Spleen (tissue), 11 donors: ENCODE measurements at regions not wholly inside any gene's neighbourhood (a gene's known extent, or its start where the extent isn't known, plus 50 kb on each side); places are given as distances from the start of the nearest gene placed in this dataset.

Source experiments
- DNase-seq: peaks from one replicate; pipeline ENCODE4 v3.0.0-alpha.2; 2020
- H3K27ac ChIP-seq, 8 donors: fragments of 200-600 bp; sonication (generic) in 7 of 8; 1 replicate in 4 of 8; 2 replicates in 4 of 8; pipeline versions ENCODE4 v1.5.0 to v1.8.0; 2016 to 2021; ENCODE audit warnings: inconsistent platforms in 4 of 8, mild to moderate bottlenecking in 4 of 8, moderate library complexity in 1 of 8
- H3K27me3 ChIP-seq, 7 donors: fragments of 200-600 bp; sonication (generic) in 6 of 7; replicated peaks in 1 of 7; 1 replicate in 4 of 7; 2 replicates in 3 of 7; pipeline versions ENCODE4 v1.5.0 to v1.8.0; 2016 to 2021; ENCODE audit warnings: inconsistent platforms in 3 of 7, mild to moderate bottlenecking in 1 of 7
- H3K36me3 ChIP-seq, 6 donors: fragments of 200-600 bp; sonication (generic) in 5 of 6; 1 replicate in 4 of 6; 2 replicates in 2 of 6; pipeline versions ENCODE4 v1.5.0 to v1.8.0; 2016 to 2021; ENCODE audit warnings: inconsistent platforms in 2 of 6
- H3K4me1 ChIP-seq, 6 donors: fragments of 200-600 bp; sonication (generic) in 5 of 6; 1 replicate in 3 of 6; 2 replicates in 3 of 6; pipeline versions ENCODE4 v1.5.0 to v1.8.0; 2016 to 2021; ENCODE audit warnings: inconsistent platforms in 3 of 6
- H3K4me3 ChIP-seq, 8 donors: fragments of 200-600 bp; sonication (generic) in 7 of 8; 1 replicate in 4 of 8; 2 replicates in 4 of 8; pipeline versions ENCODE4 v1.5.0 to v1.8.0; 2016 to 2021; ENCODE audit warnings: inconsistent platforms in 4 of 8, mild to moderate bottlenecking in 4 of 8, moderate library complexity in 2 of 8
- H3K9me3 ChIP-seq, 8 donors: fragments of 200-600 bp; sonication (generic) in 7 of 8; 1 replicate in 4 of 8; 2 replicates in 4 of 8; pipeline versions ENCODE4 v1.5.0 to v1.8.0; 2016 to 2021; ENCODE audit warnings: inconsistent platforms in 4 of 8
- POLR2A ChIP-seq, 3 donors: fragments of 450-650 bp; IDR thresholded peaks; one replicate each; pipeline ENCODE4 v1.5.1; 2017; ENCODE audit warnings: antibody characterized with exemption in 3 of 3, mild to moderate bottlenecking in 1 of 3
- POLR2AphosphoS5 ChIP-seq, 3 donors: sonication (generic); formaldehyde crosslinking; IDR thresholded peaks; one replicate each; pipeline ENCODE4 v1.5.1; 2017; ENCODE audit warnings: antibody characterized with exemption in 3 of 3
- WGBS, 5 donors: extraction: QIAGEN DNeasy Blood & Tissue Kit in 3 of 5; methylation state at CpG; one replicate each; pipeline versions ENCODE4 v1.1.5 to v1.1.7; 2013 to 2018; 5-methylcytosine and 5-hydroxymethylcytosine counted together
- intact Hi-C: fragments of 100-400 bp; cut with DNase I; formaldehyde crosslinking; loops from one replicate; pipeline ENCODE4 v1.15.0; 2023; ENCODE audit warnings: low total_unique reads
- TF ChIP-seq, protein P1 (sequence below), 11 experiments: fragments of 200-600 bp in 7 of 11; fragments of 450-650 bp in 4 of 11; sonication (generic) in 4 of 11; IDR thresholded peaks in 8 of 11; conservative IDR thresholded peaks in 3 of 11; 1 replicate in 7 of 11; 2 replicates in 4 of 11; pipeline versions ENCODE4 v1.4.0 to v1.8.0; 2016 to 2021; ENCODE audit warnings: antibody characterized with exemption in 11 of 11, inconsistent platforms in 4 of 11, mild to moderate bottlenecking in 1 of 11
- donor health status: healthy with polysubstance abuse.
- donor health status: DM: no; HTN: no; CAD: no; lungs with moderate emphysema.
- donor health status: DM: no; HTN: no; CAD: no.
- donor health status: Bipolar disorder and iron deficiency.
- donor health status: healthy.
- donor health status: DM: no; HTN: no; CAD: no.
- donor health status: DM: yes; HTN: yes; CAD: no.

DNA sequence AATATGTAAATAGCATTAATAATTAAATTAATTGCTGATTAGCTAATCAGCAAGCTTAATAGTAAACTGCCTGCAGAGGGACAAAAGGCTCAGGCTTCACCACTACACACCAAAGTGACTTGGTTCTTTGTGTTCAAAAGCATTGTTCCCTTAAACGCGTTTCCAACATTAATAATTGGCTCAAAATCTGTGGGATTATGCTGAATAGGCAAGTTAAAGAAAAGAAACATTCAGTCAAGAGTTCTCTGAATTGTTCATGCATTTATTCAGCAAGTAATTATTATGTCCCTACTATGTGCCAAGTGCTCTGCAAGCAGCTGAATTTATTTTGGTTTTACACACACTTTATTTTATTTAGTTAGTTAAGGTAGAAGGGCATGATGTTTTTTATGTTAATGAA lies 558.5 kb upstream of the ARRDC4 start:
- intact Hi-C loops: no loop called here
- Histone ChIP-seq H3K4me3 (no peak overlapping the region), H3K27ac (no peak overlapping the region), H3K36me3 (no peaks in the 10 kb centered on the region), H3K27me3 (no peaks in the 10 kb centered on the region), H3K9me3 (no peaks in the 10 kb centered on the region), H3K4me1 (no peaks in the 10 kb centered on the region)
- WGBS, 5 donors: 84 to 96% (median 86%) methylated on average over 2 of the region's 2 CpGs
- TF ChIP-seq POLR2AphosphoS5 (IDR thresholded peaks at IDR 0.05): no peak
- TF ChIP-seq, protein P1, sequence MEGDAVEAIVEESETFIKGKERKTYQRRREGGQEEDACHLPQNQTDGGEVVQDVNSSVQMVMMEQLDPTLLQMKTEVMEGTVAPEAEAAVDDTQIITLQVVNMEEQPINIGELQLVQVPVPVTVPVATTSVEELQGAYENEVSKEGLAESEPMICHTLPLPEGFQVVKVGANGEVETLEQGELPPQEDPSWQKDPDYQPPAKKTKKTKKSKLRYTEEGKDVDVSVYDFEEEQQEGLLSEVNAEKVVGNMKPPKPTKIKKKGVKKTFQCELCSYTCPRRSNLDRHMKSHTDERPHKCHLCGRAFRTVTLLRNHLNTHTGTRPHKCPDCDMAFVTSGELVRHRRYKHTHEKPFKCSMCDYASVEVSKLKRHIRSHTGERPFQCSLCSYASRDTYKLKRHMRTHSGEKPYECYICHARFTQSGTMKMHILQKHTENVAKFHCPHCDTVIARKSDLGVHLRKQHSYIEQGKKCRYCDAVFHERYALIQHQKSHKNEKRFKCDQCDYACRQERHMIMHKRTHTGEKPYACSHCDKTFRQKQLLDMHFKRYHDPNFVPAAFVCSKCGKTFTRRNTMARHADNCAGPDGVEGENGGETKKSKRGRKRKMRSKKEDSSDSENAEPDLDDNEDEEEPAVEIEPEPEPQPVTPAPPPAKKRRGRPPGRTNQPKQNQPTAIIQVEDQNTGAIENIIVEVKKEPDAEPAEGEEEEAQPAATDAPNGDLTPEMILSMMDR (IDR thresholded peaks at IDR 0.05 in 8 of 11, conservative IDR thresholded peaks at IDR 0.05 in 3 of 11): no peak
- no peak for TF ChIP-seq POLR2A (IDR thresholded peaks at IDR 0.05)
- no peak for DNase-seq

DNA sequence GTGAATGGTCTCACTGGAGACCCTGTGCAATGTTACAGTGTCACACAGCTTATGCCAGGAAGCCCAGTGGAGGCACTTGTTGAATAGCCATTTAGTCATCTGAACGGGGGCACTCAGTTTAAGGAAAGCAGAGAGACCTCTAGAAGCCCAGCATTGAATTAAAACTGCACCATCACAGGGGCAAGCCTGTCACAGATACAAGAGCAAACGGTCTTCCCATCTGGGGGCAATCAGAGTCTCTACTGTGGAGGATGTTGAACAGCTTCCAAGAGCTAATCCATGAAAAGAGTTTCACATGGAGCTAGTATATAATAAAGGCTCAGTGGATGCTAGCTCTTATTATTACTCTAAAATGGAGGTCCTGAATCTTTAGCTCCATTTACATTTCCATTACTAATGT lies 553.7 kb upstream of the ARRDC4 start:
- Histone ChIP-seq H3K9me3 (no peaks in the 10 kb centered on the region), H3K27me3 (no peaks in the 10 kb centered on the region), H3K27ac (no peak overlapping the region), H3K4me1 (no peaks in the 10 kb centered on the region), H3K36me3 (no peaks in the 10 kb centered on the region), H3K4me3 (no peak overlapping the region)
- intact Hi-C loops: no loop called here
- TF ChIP-seq, protein P1 (IDR thresholded peaks at IDR 0.05 in 8 of 11, conservative IDR thresholded peaks at IDR 0.05 in 3 of 11): no peak
- TF ChIP-seq POLR2AphosphoS5 (IDR thresholded peaks at IDR 0.05): no peak
- TF ChIP-seq POLR2A (IDR thresholded peaks at IDR 0.05): no peak
- DNase-seq: no peak
- 36 to 69% (median 61%) methylated on average over 2 of the region's 2 CpGs for WGBS, 5 donors

DNA sequence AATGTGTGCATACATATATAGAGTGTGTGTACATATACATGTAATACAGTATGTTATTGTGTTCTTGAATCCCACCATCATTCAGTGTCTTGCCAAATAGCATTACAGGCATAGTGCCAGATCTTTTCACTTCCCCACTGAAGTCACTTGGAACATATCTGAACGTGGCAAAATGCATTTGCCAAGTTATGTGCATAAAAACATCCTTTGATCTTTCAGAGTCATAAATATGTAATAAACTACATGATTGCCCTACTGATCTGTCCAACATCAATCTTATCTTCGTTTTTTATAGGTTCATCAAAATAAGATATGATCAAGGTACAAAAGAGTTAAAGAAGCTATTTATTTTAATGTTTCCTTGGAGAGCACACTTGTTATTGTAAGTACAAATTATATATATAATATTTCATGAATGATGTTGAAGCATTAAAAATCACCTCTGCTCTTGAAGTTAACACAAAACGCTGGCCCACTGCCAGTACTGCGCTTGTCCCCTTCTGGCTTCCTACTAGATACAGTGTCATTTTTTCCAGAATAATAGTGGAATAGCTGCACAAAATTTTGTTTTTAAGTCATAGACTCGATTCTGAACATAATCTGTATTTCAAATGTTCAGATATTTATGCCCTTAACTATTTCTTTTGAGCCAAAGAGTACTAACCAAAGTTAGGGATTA lies 549.5 kb upstream of the ARRDC4 start:
- intact Hi-C loops: no loop called here
- H3K4me3 ChIP-seq: no peak overlapping the region
- H3K27me3 ChIP-seq: no peaks in the 10 kb centered on the region
- 45 to 67% (median 55%) methylated on average over 5 of the region's 5 CpGs for WGBS, 5 donors
- H3K4me1 ChIP-seq: no peaks in the 10 kb centered on the region
- no peak for DNase-seq
- no peak for TF ChIP-seq POLR2A (IDR thresholded peaks at IDR 0.05)
- TF ChIP-seq POLR2AphosphoS5 (IDR thresholded peaks at IDR 0.05): no peak
- TF ChIP-seq, protein P1 (IDR thresholded peaks at IDR 0.05 in 8 of 11, conservative IDR thresholded peaks at IDR 0.05 in 3 of 11): no peak
- no peak overlapping the region for H3K27ac ChIP-seq
- no peaks in the 10 kb centered on the region for H3K36me3 ChIP-seq
- peaks cover 0 to 8% (median 0%) of the 10 kb centered on the region in 8 donors for H3K9me3 ChIP-seq

DNA sequence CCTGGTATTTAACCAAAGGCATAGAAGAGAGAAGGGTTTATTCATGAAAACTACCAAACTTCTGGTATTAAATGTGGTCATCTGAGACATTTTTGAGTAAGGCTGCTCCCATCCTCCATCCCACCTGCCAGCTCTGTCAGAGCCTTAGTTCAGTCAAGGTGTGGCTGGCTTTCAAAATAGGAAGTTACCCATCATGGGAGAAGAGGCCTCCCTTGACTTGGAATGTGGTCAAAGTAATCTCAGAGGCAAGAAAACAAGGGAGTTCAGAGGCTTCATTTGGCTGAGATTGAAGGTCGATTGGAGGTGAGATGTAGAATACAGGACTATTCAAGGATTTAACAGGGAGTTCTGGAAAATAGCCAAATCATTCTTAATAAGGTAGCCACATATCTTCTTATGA lies 540.4 kb upstream of the ARRDC4 start:
- intact Hi-C loops: no loop called here
- Histone ChIP-seq H3K9me3 (peaks cover 0 to 11% (median 0%) of the 10 kb centered on the region in 8 donors), H3K27ac (no peak overlapping the region), H3K27me3 (peaks cover 0 to 13% (median 0%) of the 10 kb centered on the region in 7 donors), H3K4me1 (peaks cover 0 to 11% (median 0%) of the 10 kb centered on the region in 6 donors), H3K4me3 (no peak overlapping the region), H3K36me3 (no peaks in the 10 kb centered on the region)
- WGBS, 5 donors: 43 to 84% (median 56%) methylated on average over 1 of the region's 1 CpG
- DNase-seq: no peak
- TF ChIP-seq POLR2A (IDR thresholded peaks at IDR 0.05) (no peak), POLR2AphosphoS5 (IDR thresholded peaks at IDR 0.05) (no peak)
- TF ChIP-seq, protein P1 (IDR thresholded peaks at IDR 0.05 in 8 of 11, conservative IDR thresholded peaks at IDR 0.05 in 3 of 11): no peak
